HEK293 (cell line): ENCODE measurements at regions not wholly inside any gene's neighbourhood (a gene's known extent, or its start where the extent isn't known, plus 50 kb on each side); places are given as distances from the start of the nearest gene placed in this dataset.

ENCODE experiments used
- KLF9 ChIP-seq: fragments of 450-650 bp; formaldehyde crosslinking; IDR thresholded peaks from 2 replicates; pipeline ENCODE4 v1.5.1; 2016; ENCODE audit warnings: missing biosample characterization, missing genetic modification characterization, low read depth
- ZBTB7A ChIP-seq: fragments of 450-650 bp; formaldehyde crosslinking; IDR thresholded peaks from 2 replicates; pipeline ENCODE4 v1.5.1; 2016; ENCODE audit warnings: low read depth, missing biosample characterization, missing genetic modification characterization
- ZNF623 ChIP-seq: fragments of 450-650 bp; formaldehyde crosslinking; IDR thresholded peaks from 2 replicates; pipeline ENCODE4 v1.5.1; 2016; ENCODE audit warnings: missing biosample characterization, missing genetic modification characterization

DNA sequence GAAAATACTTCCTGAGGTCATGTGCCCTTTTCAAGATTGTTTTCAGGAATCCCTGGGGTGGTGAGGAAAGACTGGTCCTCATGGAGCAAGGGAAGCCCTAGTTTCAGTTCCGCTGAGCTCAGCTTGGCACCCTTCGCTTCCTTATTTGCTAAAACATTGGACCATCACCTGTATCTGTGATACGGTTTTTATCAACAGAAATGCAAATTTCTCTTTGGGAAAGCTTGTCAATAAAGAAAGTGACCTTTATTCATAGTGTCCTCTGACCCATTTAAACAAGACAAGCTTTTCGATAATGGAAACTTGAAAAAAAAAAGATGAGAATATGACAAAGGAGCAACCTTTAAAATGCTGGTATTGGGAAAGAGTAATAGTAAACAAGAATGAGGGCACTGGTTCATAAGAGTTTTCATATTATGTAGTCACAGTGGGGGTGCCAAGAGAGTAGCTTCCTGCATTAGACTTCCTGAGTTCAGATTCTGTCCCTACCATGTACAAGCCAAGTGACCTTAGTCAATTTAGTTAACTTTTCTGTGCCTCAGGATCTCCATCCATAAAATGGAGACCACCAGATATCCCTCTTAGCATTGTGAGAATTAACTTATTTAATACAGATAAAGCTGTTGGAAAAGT is 57.0 kb upstream of the RAI2 start:
- TF ChIP-seq ZNF623 (tag by site-specific recombination) (no peak), KLF9 (tag by site-specific recombination) (no peak), ZBTB7A (tag by site-specific recombination) (no peak)
